ENCODE measurements at regions not wholly inside any gene's neighbourhood (a gene's known extent, or its start where the extent isn't known, plus 50 kb on each side); places are given as distances from the start of the nearest gene placed in this dataset.

DNA sequence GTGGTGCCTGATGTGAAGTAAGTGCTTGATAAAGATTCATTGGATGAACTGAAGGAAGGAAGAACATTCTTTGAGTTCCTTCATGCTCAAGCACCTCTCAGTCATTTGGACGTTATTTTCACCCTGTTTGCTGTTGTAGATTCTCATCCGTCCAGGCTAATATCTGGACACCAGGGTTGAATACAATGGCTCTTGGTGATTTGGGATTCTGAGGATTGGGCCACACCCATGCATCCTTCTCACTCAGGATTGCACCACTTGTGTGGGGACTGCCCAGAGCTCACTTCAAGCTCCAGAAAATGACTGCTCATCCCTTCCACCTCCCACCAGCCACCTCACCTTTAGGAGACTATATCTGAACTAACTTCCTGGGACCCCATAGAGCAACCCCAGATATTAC lies 117.1 kb upstream of the IPO9 start:
- no peak for DNase-seq

GRCh38 chr1:201712387-201713085 lies 116.4 kb upstream of the IPO9 start:
- no peak for DNase-seq

DNA sequence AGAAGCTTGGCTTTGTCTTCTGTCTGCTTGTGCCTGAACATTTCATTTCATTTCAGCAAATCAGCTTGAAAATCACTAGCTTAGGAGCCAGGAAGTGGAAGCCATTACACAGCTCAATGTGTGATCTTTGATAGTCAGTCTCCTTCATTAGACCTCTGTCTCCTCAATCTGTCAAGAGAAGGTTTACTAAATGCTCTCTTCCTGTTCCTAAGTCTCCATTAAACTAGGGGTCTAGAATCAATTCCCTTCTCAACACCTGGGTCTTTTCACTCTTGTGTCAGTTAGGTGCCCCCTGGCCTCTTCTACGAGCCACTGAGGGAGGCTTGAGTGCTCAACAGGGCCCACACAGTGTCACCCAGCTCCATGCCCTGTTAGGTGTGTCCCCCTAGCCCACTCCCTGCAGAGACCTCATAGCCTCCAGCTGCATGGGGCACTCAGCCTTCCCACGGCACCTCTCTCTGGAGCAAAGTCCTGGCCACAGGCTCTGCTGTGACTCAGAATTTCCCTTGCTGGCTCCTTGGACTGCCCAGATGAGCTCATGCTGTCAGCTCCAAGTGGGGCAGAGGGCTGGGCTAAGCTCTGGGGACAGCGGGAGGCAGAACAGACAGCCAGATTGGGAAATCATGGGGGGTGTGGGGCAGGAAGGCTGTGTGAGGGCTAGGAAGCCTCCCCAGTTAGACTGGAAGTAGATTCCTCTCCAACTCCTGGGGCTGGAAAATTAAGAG lies 115.7 kb upstream of the IPO9 start:
- DNase-seq: no peak

- DNase-seq: peak; percentile 79
These were observed 114.2 kb upstream of the IPO9 start for GRCh38 chr1:201714542-201715329.

DNA sequence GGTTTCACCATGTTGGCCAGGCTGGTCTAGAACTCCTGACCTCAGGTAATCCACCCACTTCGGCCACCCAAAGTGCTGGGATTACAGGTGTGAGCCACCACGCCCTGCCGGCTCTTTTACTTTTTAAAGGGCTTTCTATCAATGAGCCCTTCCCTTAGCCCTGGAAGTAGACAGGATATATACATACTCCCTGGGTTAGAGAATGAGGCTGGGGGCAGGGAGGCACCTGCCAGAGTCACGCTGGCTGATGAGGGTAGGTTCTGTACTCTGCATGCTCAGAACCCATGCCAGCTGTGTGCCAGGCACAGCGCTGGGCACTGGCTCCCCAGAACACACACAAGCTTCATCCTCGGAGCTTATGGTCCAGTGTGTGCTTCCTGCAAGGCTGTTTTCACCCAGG lies 113.6 kb upstream of the IPO9 start:
- peak; percentile 76 for DNase-seq

- DNase-seq: peak; percentile 73
These were observed 112.9 kb upstream of the IPO9 start for GRCh38 chr1:201715801-201716741.

DNA sequence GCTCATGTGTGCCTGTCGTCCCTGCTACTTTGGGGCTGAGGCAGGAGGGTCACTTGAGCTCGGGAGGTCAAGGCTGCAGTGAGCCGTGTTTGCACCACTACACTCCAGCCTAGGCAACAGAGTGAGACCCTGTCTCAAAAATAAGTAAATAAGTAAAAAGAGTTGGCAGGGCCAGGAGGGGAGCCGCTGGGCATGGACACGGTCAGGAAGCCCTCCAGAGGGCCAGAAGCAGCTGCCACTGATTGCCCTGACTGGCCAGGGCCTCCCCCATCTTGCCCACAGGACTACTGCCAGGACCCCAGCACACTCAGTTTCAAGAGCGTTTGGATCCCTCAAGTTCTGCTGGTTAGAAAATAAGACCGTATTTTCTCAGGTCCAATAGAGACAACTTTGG lies 112.2 kb upstream of the IPO9 start:
- DNase-seq: no peak

DNA sequence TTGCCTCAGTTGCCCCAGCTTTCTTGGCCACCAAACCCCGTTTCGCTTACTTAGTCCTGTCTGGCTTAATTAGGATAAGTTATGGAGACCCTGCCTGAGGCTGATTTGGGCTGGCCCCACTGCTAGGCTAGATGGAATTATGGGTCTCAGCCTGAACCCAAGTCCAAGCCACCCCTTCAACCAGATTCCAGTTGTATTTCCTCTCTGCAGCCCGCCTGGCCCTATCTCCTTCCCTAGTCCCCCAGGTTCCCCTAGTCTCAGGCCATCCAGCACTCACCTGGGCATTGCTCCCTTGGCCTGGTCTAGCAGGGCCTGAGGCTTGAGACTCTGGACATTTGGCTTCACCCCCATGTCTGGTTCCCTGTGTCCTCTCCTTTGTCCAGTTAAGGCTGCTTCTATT lies 111.7 kb upstream of the IPO9 start:
- DNase-seq: no peak

GRCh38 chr1:201718346-201719202 lies 110.4 kb upstream of the IPO9 start:
- no peak for DNase-seq

- no peak for DNase-seq
These were observed 109.0 kb upstream of the IPO9 start for GRCh38 chr1:201719812-201720521.

DNA sequence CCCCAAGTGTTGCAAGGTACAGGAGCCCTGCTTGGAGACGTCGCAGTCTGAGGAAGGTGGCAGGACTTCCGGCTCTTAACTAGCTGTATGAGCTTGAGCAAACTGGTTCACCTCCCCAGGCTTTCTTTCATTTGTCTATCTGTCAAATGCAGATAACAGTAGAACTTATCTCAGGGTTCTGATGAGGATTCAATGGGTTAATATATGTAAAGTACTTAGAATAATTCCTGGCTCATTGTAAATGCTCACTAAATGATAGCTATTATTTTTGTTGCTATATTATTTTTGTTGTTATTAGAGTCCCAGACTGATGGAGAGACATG lies 108.5 kb upstream of the IPO9 start:
- no peak for DNase-seq

DNA sequence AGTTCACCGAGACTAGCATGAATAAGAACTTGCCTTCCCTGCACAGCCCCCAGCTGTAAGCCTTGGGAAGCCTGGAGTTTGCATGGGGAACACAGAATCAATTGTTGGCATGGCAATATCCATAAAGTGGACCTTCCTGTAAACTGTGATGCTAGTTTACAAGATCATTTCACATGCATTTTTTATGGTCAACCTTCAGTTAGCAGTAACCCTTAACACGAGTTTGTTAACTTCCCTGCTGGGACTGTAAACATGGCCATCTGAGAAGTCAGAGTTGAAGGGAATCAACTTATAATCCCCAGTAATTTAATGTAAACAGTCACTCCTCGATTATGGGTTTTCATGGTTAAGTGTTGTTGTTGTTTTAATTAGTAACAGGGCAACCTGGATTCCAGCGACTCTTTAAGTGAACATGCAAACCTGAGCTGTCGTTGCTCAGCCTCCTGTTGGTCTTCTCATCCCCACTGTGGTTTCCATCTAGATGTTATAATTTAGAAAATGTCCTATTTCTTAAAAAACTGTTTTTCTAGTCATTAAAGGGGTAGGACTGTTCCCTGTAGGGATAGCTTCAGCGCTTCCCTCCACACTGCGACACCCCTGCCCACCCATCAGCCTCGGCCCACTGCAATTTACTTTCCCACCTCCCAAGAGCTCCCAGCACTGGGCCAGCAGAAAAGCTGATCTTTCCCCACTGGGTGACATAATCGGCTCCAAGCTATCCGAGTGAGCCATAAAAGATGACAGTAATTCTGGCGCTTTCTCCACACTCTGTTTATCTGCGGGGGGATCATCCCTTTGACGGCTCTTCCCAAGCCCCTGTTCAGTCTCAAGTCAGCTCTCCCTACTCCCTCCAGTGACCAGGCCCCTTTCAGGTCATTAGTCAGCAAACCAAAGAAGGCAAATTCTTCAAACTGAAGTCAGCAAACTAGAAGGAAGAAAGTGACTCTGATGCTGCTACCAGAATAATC lies 107.6 kb upstream of the IPO9 start:
- DNase-seq: no peak

DNA sequence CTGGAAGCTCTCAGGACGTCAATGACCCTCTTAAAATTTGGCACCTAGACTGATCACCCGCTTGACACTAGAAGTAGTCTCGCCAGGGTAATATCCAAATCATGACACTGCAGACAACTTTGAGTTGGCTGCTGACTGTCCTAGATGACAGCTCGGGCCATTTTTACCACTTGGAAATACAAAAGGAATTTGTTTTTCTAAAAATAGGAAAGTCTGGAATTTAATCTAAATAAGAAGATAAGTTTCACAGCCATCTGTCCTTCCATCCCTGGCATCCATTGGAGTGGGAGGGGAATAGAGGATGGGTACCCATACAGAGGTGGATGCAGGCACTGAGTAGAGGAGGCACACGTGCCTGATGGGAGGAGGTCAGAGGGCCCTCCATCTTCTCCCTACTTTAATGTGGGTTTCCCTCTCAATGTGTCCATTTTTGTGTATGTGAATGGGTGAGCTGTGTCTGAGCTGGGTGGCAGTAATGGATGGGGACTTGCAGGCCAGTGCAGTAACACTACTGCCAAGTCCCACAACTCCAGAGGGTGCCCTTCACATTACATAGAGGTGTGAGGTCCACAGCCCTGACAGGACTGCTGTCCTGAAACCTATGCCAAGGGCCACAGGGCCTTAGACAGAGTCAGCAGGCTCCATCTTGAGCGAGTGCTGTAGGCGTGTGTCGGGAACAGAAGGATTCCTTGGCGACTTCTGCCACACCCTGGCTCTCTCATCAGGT lies 104.8 kb upstream of the IPO9 start:
- no peak for DNase-seq

DNA sequence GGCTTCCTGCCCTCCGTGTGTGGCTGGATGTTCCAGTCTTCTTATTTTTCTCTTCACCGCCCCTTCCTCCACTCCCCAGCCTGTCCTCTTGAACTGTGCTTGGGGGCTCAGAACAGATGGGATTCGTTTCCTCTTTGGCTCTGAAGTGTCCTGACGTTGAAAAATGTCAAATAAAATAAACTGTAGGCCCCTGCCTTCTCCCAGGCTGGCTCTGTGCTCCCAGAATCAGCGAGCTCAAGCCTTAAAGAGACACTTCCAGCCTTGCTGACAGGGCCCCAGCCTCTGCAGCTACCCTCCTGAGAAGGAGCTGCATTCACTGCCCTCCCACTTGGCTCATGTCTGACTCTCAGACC lies 104.2 kb upstream of the IPO9 start:
- DNase-seq: no peak

- DNase-seq: no peak
These were observed 102.3 kb upstream of the IPO9 start for GRCh38 chr1:201726700-201727099.

GRCh38 chr1:201728731-201729130 lies 100.2 kb upstream of the IPO9 start:
- DNase-seq: no peak

GRCh38 chr1:201729973-201730608 lies 98.9 kb upstream of the IPO9 start:
- DNase-seq: no peak

GRCh38 chr1:201730611-201731010 lies 98.3 kb upstream of the IPO9 start:
- DNase-seq: no peak

- no peak for DNase-seq
These were observed 97.8 kb upstream of the IPO9 start for GRCh38 chr1:201731142-201731541.

All from RPMI8226 (cell line).